ENCODE measurements at regions not wholly inside any gene's neighbourhood (a gene's known extent, or its start where the extent isn't known, plus 50 kb on each side); places are given as distances from the start of the nearest gene placed in this dataset.

GRCh38 chr15:98485451-98485850 lies 162.9 kb upstream of the IGF1R start:
- no peaks in the 10 kb centered on the region for H3K9me3 ChIP-seq (replicated peaks; ENCODE audit: control insufficient read depth, insufficient read depth, low read depth, low read length)
- H2AFZ ChIP-seq (ENCODE audit: low read depth, low read length) = no peak overlapping the region
- no peak overlapping the region for H3K4me2 ChIP-seq (ENCODE audit: insufficient read depth, low read length)
- H4K20me1 ChIP-seq (replicated peaks; ENCODE audit: control insufficient read depth, insufficient read depth, low read length) = no peaks in the 10 kb centered on the region
- TF ChIP-seq ARNT (IDR thresholded peaks at IDR 0.05) (no peak), E2F4 (CRISPR knock-in tag; IDR thresholded peaks at IDR 0.05; ENCODE audit: low read depth) (no peak), ESRRB (CRISPR knock-in tag; IDR thresholded peaks at IDR 0.05; ENCODE audit: borderline replicate concordance) (no peak), PHB (CRISPR knock-in tag; IDR thresholded peaks at IDR 0.05) (no peak), FOXJ3 (CRISPR knock-in tag; IDR thresholded peaks at IDR 0.05) (no peak), DNMT1 (IDR thresholded peaks at IDR 0.05) (no peak), ZNF121 (CRISPR knock-in tag; conservative IDR thresholded peaks at IDR 0.05) (no peak)
- TF ChIP-seq, protein P1, sequence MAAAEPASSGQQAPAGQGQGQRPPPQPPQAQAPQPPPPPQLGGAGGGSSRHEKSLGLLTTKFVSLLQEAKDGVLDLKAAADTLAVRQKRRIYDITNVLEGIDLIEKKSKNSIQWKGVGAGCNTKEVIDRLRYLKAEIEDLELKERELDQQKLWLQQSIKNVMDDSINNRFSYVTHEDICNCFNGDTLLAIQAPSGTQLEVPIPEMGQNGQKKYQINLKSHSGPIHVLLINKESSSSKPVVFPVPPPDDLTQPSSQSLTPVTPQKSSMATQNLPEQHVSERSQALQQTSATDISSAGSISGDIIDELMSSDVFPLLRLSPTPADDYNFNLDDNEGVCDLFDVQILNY (CRISPR knock-in tag; IDR thresholded peaks at IDR 0.05) = no peak
- TF ChIP-seq, protein P2, sequence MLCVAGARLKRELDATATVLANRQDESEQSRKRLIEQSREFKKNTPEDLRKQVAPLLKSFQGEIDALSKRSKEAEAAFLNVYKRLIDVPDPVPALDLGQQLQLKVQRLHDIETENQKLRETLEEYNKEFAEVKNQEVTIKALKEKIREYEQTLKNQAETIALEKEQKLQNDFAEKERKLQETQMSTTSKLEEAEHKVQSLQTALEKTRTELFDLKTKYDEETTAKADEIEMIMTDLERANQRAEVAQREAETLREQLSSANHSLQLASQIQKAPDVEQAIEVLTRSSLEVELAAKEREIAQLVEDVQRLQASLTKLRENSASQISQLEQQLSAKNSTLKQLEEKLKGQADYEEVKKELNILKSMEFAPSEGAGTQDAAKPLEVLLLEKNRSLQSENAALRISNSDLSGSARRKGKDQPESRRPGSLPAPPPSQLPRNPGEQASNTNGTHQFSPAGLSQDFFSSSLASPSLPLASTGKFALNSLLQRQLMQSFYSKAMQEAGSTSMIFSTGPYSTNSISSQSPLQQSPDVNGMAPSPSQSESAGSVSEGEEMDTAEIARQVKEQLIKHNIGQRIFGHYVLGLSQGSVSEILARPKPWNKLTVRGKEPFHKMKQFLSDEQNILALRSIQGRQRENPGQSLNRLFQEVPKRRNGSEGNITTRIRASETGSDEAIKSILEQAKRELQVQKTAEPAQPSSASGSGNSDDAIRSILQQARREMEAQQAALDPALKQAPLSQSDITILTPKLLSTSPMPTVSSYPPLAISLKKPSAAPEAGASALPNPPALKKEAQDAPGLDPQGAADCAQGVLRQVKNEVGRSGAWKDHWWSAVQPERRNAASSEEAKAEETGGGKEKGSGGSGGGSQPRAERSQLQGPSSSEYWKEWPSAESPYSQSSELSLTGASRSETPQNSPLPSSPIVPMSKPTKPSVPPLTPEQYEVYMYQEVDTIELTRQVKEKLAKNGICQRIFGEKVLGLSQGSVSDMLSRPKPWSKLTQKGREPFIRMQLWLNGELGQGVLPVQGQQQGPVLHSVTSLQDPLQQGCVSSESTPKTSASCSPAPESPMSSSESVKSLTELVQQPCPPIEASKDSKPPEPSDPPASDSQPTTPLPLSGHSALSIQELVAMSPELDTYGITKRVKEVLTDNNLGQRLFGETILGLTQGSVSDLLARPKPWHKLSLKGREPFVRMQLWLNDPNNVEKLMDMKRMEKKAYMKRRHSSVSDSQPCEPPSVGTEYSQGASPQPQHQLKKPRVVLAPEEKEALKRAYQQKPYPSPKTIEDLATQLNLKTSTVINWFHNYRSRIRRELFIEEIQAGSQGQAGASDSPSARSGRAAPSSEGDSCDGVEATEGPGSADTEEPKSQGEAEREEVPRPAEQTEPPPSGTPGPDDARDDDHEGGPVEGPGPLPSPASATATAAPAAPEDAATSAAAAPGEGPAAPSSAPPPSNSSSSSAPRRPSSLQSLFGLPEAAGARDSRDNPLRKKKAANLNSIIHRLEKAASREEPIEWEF (CRISPR knock-in tag; IDR thresholded peaks at IDR 0.05) = no peak
- no peak overlapping the region for H3K4me3 ChIP-seq
- WGBS (ENCODE audit: insufficient coverage, low coverage, missing lambda C conversion rate) = 0% methylated on average over 2 of the region's 2 CpGs
- H3K36me3 ChIP-seq (ENCODE audit: control insufficient read depth, insufficient read depth, low read length) = no peaks in the 10 kb centered on the region
- H3K4me1 ChIP-seq (replicated peaks in 1 of 2; ENCODE audit: control insufficient read depth in 2 of 2, insufficient read depth in 2 of 2, low read length in 2 of 2) = no peaks in the 10 kb centered on the region
- FAIRE-seq (no peak), DNase-seq (ENCODE audit: extremely low read depth in 1 of 4, low spot score in 3 of 4) (no peak), ATAC-seq (no peak)
- H3K9ac ChIP-seq (ENCODE audit: insufficient read depth in 1 of 2, low read depth in 2 of 2, low read length in 2 of 2) = no peak overlapping the region
- ChIA-PET POLR2A (no interaction called here), CTCF (ENCODE audit: low intra/inter-chr PET ratio) (no interaction called here)
- BruUV-seq (replicated peaks) = no TSS peak
- H3K27me3 ChIP-seq (ENCODE audit: control insufficient read depth in 2 of 2, insufficient read depth in 2 of 2, low read length in 2 of 2) = peaks cover 0 to 2% of the 10 kb centered on the region in 2 experiments; a peak in 1 of 5 replicates
- intact Hi-C loops (cut with micrococcal nuclease) (no loop called here), in situ Hi-C loops (cut with MboI) (no loop called here)
- H3K9me1 ChIP-seq (ENCODE audit: control insufficient read depth, insufficient read depth, low read length) = no peaks in the 10 kb centered on the region
- H3K79me2 ChIP-seq (ENCODE audit: control insufficient read depth, insufficient read depth, low read length) = no peaks in the 10 kb centered on the region
- H3K27ac ChIP-seq (ENCODE audit: extremely low read depth, low read depth, low read length) = no peak overlapping the region
